ENCODE measurements at regions not wholly inside any gene's neighbourhood (a gene's known extent, or its start where the extent isn't known, plus 50 kb on each side); places are given as distances from the start of the nearest gene placed in this dataset.

DNA sequence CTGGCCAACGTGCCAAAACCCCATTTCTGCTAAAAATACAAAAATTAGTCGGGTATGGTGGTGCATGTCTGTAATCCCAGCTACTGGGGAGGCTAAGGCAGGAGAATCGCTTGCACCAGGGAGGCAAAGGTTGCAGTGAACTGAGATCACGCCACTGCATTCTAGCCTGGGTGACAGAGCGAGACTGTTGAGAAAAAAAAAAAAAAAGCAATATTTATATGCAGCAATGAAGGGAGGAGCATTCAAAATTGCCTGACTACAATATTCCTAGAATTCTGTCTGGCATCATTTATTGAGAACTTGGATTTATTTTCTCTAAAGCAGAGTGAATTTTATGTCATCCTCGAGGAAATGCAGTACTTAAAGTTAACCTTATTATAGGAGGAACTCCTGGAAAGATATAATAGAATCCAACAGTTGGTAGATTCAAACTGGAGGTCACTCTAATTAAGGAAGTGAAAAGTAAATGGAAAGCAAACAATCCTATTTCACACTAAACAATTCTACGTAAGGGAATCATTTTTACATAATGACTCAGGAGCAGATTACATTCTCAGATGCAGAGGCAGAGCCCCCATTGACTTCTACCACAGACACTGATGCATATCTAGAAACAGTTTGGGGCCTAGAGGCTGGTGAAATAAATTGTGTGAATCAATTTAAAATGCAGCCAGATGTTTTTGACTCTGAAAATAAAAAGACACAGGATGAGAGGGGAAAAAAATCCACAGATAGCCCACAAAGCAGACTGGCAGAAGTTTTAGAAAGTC is 82.1 kb upstream of the FHIT start:
- TF ChIP-seq, protein P1, sequence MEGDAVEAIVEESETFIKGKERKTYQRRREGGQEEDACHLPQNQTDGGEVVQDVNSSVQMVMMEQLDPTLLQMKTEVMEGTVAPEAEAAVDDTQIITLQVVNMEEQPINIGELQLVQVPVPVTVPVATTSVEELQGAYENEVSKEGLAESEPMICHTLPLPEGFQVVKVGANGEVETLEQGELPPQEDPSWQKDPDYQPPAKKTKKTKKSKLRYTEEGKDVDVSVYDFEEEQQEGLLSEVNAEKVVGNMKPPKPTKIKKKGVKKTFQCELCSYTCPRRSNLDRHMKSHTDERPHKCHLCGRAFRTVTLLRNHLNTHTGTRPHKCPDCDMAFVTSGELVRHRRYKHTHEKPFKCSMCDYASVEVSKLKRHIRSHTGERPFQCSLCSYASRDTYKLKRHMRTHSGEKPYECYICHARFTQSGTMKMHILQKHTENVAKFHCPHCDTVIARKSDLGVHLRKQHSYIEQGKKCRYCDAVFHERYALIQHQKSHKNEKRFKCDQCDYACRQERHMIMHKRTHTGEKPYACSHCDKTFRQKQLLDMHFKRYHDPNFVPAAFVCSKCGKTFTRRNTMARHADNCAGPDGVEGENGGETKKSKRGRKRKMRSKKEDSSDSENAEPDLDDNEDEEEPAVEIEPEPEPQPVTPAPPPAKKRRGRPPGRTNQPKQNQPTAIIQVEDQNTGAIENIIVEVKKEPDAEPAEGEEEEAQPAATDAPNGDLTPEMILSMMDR (IDR thresholded peaks at IDR 0.05): no peak
- no peak for TF ChIP-seq POLR2A (IDR thresholded peaks at IDR 0.05)

All from lower leg skin (tissue), 3 donors.